ENCODE measurements at regions not wholly inside any gene's neighbourhood (a gene's known extent, or its start where the extent isn't known, plus 50 kb on each side); places are given as distances from the start of the nearest gene placed in this dataset.
"Not testable (repeated sequence)": the region's sequence is repeated elsewhere in the genome, so short reads cannot be mapped to it uniquely, and the experiment has no call there.

DNA sequence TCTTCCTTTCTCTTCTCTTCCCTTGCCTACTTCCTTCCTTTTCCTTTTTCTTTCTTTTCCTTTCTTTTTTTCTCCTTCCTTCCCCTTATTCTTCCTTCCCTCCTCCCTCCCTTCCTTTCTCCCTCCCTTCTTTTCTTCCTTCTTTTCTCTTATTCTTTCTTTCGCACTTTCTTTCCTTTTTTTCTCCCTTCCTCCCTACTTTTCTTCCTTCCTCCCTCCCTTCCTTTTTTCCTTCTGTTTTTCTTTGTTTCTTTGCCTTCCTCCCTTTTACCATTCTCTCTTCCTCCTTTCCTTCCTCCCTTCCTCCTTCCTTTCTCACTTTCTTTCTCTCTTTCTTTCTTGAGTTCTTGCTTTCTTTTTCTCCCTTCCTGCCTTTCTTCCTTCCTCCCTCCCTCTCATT is 416.5 kb downstream of the ANKRD30B start:
- DNase-seq (ENCODE audit: low read depth, low spot score): not testable (repeated sequence)

- DNase-seq (ENCODE audit: low read depth, low spot score): no peak
Measured at GRCh38 chr18:15165048-15165447, 417.1 kb downstream of the ANKRD30B start.

GRCh38 chr18:15193028-15193427 is 445.1 kb downstream of the ANKRD30B start:
- DNase-seq (ENCODE audit: low read depth, low spot score): not testable (repeated sequence)

DNA sequence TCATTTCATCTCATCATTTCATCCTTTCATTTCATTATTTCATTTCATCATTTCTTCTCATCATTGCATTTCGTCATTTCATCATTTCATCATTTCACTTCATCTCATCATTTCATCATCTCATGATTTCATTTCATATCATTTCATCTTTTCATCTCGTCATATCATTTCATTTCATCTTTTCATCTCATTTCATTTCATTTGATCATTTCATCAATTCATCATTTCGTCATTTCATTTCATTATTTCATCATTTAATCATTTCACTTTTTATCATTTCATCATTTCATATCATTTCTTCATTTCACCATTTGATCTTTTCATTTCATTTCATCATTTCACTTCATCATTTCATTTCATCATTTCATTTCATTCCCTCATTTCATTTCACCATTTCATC is 445.8 kb downstream of the ANKRD30B start:
- not testable (repeated sequence) for DNase-seq (ENCODE audit: low read depth, low spot score)

DNA sequence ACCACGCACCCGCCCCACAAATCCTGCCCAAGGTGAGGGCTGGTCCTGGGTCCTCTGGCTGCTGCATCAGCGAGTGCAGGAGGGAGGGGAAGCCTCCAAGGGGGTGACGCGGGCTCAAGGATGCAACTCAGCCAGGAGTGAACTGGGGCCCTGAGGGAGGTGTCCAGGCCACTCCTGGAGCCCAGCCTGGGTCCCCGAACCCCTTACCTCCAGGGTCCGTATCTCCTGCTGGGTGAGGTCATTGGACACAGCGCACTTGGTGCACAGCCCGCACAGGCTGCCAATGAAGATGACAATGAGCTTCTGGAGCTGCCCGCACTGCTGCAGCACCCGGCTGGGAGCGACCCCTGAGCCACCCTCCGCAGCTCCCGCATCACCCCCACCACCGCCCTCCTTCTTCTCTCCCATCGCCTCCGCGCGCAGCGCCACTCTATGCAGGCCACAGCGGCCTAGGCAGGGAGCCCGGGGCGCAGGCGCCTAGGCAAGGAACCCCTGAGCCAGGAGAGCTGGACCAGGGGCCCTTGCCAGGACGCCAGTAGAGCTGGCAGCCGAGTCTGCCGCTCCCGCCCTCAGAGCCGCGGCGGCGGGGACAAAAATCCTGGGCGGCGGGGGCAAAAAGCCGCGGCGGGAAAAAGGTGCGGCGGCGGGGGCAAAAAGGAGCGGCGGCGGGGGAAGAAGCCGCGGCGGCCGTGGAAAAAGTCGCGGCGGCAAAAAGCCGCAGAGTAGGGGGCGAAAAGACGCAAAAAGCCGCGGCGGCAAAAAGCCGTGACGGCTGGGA is 449.6 kb downstream of the ANKRD30B start:
- peak; percentile 4 for DNase-seq (ENCODE audit: low read depth, low spot score)

DNA sequence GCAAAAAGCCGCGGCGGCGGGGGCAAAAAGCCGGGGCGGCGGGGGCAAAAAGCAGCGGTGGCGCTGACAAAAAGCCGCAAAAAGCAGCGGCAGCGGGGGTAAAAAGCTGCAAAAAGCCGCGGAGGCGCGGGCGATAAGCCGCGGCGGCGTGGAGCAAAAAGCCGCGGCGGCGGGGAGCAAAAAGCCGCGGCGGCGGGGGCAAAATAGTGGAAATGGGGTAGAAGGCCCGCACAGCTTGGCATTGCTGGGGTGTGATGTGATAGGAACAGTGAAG is 450.1 kb downstream of the ANKRD30B start:
- no peak for DNase-seq (ENCODE audit: low read depth, low spot score)

Measured in ELF-1 (cell line).